Smooth muscle cell (in vitro differentiated cells): ENCODE measurements at regions not wholly inside any gene's neighbourhood (a gene's known extent, or its start where the extent isn't known, plus 50 kb on each side); places are given as distances from the start of the nearest gene placed in this dataset.

Experiments
- DNase-seq: peaks from one replicate; lab custom pipeline; 2025; ENCODE audit not compliant: unreplicated experiment; lab: John Stamatoyannopoulos, UW
- H2AFZ ChIP-seq: fragments of 200-600 bp; sonication (generic); 2 replicates; pipeline ENCODE4 v1.6.0; 2016; ENCODE audit warnings: antibody characterized with exemption, low read depth, mild to moderate bottlenecking
- H3F3A ChIP-seq: fragments of 200-600 bp; sonication (generic); 2 replicates; pipeline ENCODE4 v1.6.0; 2017; ENCODE audit warnings: antibody characterized with exemption, low read depth
- H3K27ac ChIP-seq: fragments of 200-600 bp; sonication (generic); 2 replicates; pipeline ENCODE4 v1.5.1; 2016; ENCODE audit warnings: low read depth, mild to moderate bottlenecking
- H3K27me3 ChIP-seq: fragments of 200-600 bp; sonication (generic); 2 replicates; pipeline ENCODE4 v1.6.1; 2016; ENCODE audit warnings: low read depth, mild to moderate bottlenecking
- H3K36me3 ChIP-seq: fragments of 200-600 bp; sonication (generic); 2 replicates; pipeline ENCODE4 v1.5.1; 2016; ENCODE audit warnings: low read depth
- H3K4me1 ChIP-seq: fragments of 200-600 bp; sonication (generic); 2 replicates; pipeline ENCODE4 v1.5.1; 2016; ENCODE audit warnings: low read depth
- H3K4me2 ChIP-seq: fragments of 200-600 bp; sonication (generic); 2 replicates; pipeline ENCODE4 v1.6.0; 2016; ENCODE audit warnings: mild to moderate bottlenecking
- H3K4me3 ChIP-seq: fragments of 200-600 bp; sonication (generic); 2 replicates; pipeline ENCODE4 v1.5.1; 2016; ENCODE audit warnings: mild to moderate bottlenecking
- H3K79me2 ChIP-seq: fragments of 200-600 bp; sonication (generic); 2 replicates; pipeline ENCODE4 v1.6.0; 2016; ENCODE audit warnings: low read depth, mild to moderate bottlenecking
- H3K9ac ChIP-seq: fragments of 200-600 bp; sonication (generic); 2 replicates; pipeline ENCODE4 v1.6.0; 2016; ENCODE audit warnings: low read depth
- H3K9me3 ChIP-seq: fragments of 200-600 bp; sonication (generic); replicated peaks from 2 replicates; pipeline ENCODE4 v1.5.1; 2016; ENCODE audit warnings: low read depth
- H4K20me1 ChIP-seq: fragments of 200-600 bp; sonication (generic); 2 replicates; pipeline ENCODE4 v1.6.0; 2016; ENCODE audit warnings: low read depth
- CTCF ChIP-seq: fragments of 200-600 bp; sonication (generic); IDR thresholded peaks from 2 replicates; pipeline ENCODE4 v1.5.1; 2017; ENCODE audit warnings: borderline replicate concordance, mild to moderate bottlenecking, antibody characterized with exemption; ENCODE audit not compliant: insufficient read depth, poor library complexity, severe bottlenecking
- WGBS: methylation state at CpG from one replicate; pipeline ENCODE4 v1.1.7; 2016; ENCODE audit warnings: low lambda C conversion rate; 5-methylcytosine and 5-hydroxymethylcytosine counted together

GRCh38 chrX:41024755-41025154 lies 60.5 kb upstream of the USP9X start:
- no peak for TF ChIP-seq CTCF
- DNase-seq: no peak
- H3K27me3 ChIP-seq: no peaks in the 10 kb centered on the region

GRCh38 chrX:41025926-41026701 lies 59.1 kb upstream of the USP9X start:
- H3F3A ChIP-seq: no peaks in the 10 kb centered on the region
- H3K79me2 ChIP-seq: no peaks in the 10 kb centered on the region
- WGBS: 28% methylated on average over 13 of the region's 13 CpGs
- H3K4me1 ChIP-seq: peaks cover 22% of the 10 kb centered on the region
- H3K9me3 ChIP-seq: no peaks in the 10 kb centered on the region
- no peak overlapping the region for H3K27ac ChIP-seq
- H3K9ac ChIP-seq: no peak overlapping the region
- H3K36me3 ChIP-seq: no peaks in the 10 kb centered on the region
- no peak for TF ChIP-seq CTCF
- no peaks in the 10 kb centered on the region for H3K27me3 ChIP-seq
- peak overlapping the region; percentile 62 for H3K4me2 ChIP-seq
- no peak overlapping the region for H3K4me3 ChIP-seq
- peak overlapping the region; percentile 31 for H2AFZ ChIP-seq
- no peaks in the 10 kb centered on the region for H4K20me1 ChIP-seq
- DNase-seq: no peak

More at GRCh38 chrX:41024755-41025154, 60.5 kb upstream of the USP9X start:
- Histone ChIP-seq H3F3A (no peaks in the 10 kb centered on the region), H3K4me3 (no peak overlapping the region), H4K20me1 (no peaks in the 10 kb centered on the region), H3K4me1 (peaks cover 22% of the 10 kb centered on the region), H2AFZ (no peak overlapping the region), H3K9me3 (no peaks in the 10 kb centered on the region), H3K4me2 (no peak overlapping the region), H3K27ac (no peak overlapping the region), H3K79me2 (no peaks in the 10 kb centered on the region), H3K36me3 (no peaks in the 10 kb centered on the region), H3K9ac (no peak overlapping the region)
- WGBS: 90% methylated on average over 6 of the region's 6 CpGs

GRCh38 chrX:41026702-41027078 lies 58.6 kb upstream of the USP9X start:
- Histone ChIP-seq H3K4me3 (no peak overlapping the region), H3K36me3 (no peaks in the 10 kb centered on the region), H4K20me1 (no peaks in the 10 kb centered on the region), H3K4me1 (peaks cover 22% of the 10 kb centered on the region), H3K27me3 (no peaks in the 10 kb centered on the region), H3K27ac (peak overlapping the region; percentile 5), H3K9ac (no peak overlapping the region), H3F3A (no peaks in the 10 kb centered on the region), H3K4me2 (peak overlapping the region; percentile 62), H3K79me2 (no peaks in the 10 kb centered on the region), H3K9me3 (no peaks in the 10 kb centered on the region), H2AFZ (no peak overlapping the region)
- no peak for TF ChIP-seq CTCF
- 28% methylated on average over 5 of the region's 5 CpGs for WGBS
- no peak for DNase-seq

GRCh38 chrX:41029332-41029731 lies 55.9 kb upstream of the USP9X start:
- H3F3A ChIP-seq: no peaks in the 10 kb centered on the region
- H3K9me3 ChIP-seq: no peaks in the 10 kb centered on the region
- H3K79me2 ChIP-seq: no peaks in the 10 kb centered on the region
- H3K4me2 ChIP-seq: no peak overlapping the region
- H3K4me3 ChIP-seq: no peak overlapping the region
- H2AFZ ChIP-seq: no peak overlapping the region
- DNase-seq: no peak
- peaks cover 22% of the 10 kb centered on the region for H3K4me1 ChIP-seq
- H3K27ac ChIP-seq: no peak overlapping the region
- H3K9ac ChIP-seq: no peak overlapping the region
- TF ChIP-seq CTCF: no peak
- no peaks in the 10 kb centered on the region for H3K27me3 ChIP-seq
- no peaks in the 10 kb centered on the region for H4K20me1 ChIP-seq
- WGBS: 71% methylated on average over 7 of the region's 7 CpGs
- H3K36me3 ChIP-seq: no peaks in the 10 kb centered on the region
